ENCODE measurements at regions not wholly inside any gene's neighbourhood (a gene's known extent, or its start where the extent isn't known, plus 50 kb on each side); places are given as distances from the start of the nearest gene placed in this dataset.

DNA sequence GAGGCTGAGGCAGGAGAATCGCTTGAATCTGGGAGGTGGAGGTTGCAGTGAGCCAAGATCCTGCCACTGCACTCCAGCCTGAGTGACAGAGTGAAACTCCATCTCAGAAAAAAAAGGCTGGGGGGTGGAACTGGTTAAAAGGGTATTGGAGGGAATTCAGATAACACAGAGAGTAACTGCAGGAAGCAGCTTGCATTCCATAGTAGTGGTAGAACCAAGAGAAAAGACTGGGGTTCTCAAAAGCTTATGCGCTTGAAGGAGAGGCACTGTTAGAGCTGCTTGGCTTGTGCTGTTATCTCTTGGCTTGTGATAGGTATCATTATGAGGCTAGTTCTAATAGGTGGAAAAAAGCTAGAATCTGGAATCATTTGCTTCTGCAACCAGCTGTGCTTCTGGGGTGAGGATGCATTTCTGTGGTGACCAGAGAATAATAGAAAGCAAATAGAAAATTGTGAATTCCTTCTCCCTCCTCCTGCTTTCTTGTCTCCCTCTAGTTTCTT is 91.2 kb upstream of the ELOVL6 start:
- Mint-ChIP-seq H3K9me3 (no peaks in the 10 kb centered on the region; a peak in 2 of 5 replicates), H3K4me3 (no peak overlapping the region), H3K27me3 (ENCODE audit: low read depth) (no peaks in the 10 kb centered on the region), H3K4me1 (no peaks in the 10 kb centered on the region; a peak in 2 of 4 replicates), H3K36me3 (ENCODE audit: insufficient read depth in 1 of 3, low read depth in 3 of 3) (no peaks in the 10 kb centered on the region; a peak in 1 of 7 replicates), H3K27ac (no peak overlapping the region; a peak in 1 of 7 replicates)
- Histone ChIP-seq H2BK20ac (ENCODE audit: low read depth, low read length, poor library complexity, severe bottlenecking) (no peak overlapping the region), H3K18ac (ENCODE audit: insufficient read length, low read depth, low read length) (no peak overlapping the region), H3K4me2 (ENCODE audit: insufficient read depth, insufficient read length, low read length) (no peak overlapping the region), H3K79me2 (ENCODE audit: insufficient read depth, low read length) (no peaks in the 10 kb centered on the region), H4K20me1 (ENCODE audit: control insufficient read depth, insufficient read depth, insufficient read length) (no peaks in the 10 kb centered on the region), H3K27me3 (ENCODE audit: insufficient read depth, low read length) (no peaks in the 10 kb centered on the region), H3K9ac (ENCODE audit: extremely low read depth, insufficient read length, low read length) (no peak overlapping the region), H2BK12ac (ENCODE audit: insufficient read length, low read depth, low read length) (no peak overlapping the region), H3T11ph (ENCODE audit: low read length) (no peak overlapping the region), H2AK5ac (ENCODE audit: insufficient read length, low read length) (no peak overlapping the region), H3K27ac (ENCODE audit: insufficient read length, low read depth, low read length) (no peak overlapping the region), H3K79me1 (ENCODE audit: insufficient read depth, low read depth, low read length, poor library complexity, severe bottlenecking) (no peaks in the 10 kb centered on the region), H4K8ac (replicated peaks; ENCODE audit: insufficient read length, low read depth, low read length) (no peak overlapping the region), H4K91ac (ENCODE audit: insufficient read length, low read depth, low read length) (no peak overlapping the region), H3K23ac (ENCODE audit: insufficient read length, low read depth, low read length) (no peak overlapping the region), H2BK120ac (ENCODE audit: low read depth, low read length, poor library complexity, severe bottlenecking) (no peak overlapping the region), H3K4ac (ENCODE audit: low read depth, low read length) (no peak overlapping the region), H3K56ac (ENCODE audit: insufficient read length, low read depth, low read length) (no peak overlapping the region), H4K5ac (ENCODE audit: insufficient read length, low read depth, low read length) (no peak overlapping the region), H2AFZ (ENCODE audit: low read length) (no peak overlapping the region), H2BK5ac (ENCODE audit: insufficient read length, low read length) (no peak overlapping the region), H3K4me1 (ENCODE audit: insufficient read depth, low read length) (no peaks in the 10 kb centered on the region; the same call in 1 of the 2 replicates), H2BK15ac (ENCODE audit: low read depth, low read length) (no peak overlapping the region), H3K14ac (ENCODE audit: insufficient read depth, low read length) (no peak overlapping the region), H3K23me2 (ENCODE audit: insufficient read length, low read depth, low read length, poor library complexity, severe bottlenecking) (no peaks in the 10 kb centered on the region), H3K9me3 (ENCODE audit: control insufficient read depth, low read depth, low read length) (no peaks in the 10 kb centered on the region)
- no peak for DNase-seq
- TF ChIP-seq, protein P1, sequence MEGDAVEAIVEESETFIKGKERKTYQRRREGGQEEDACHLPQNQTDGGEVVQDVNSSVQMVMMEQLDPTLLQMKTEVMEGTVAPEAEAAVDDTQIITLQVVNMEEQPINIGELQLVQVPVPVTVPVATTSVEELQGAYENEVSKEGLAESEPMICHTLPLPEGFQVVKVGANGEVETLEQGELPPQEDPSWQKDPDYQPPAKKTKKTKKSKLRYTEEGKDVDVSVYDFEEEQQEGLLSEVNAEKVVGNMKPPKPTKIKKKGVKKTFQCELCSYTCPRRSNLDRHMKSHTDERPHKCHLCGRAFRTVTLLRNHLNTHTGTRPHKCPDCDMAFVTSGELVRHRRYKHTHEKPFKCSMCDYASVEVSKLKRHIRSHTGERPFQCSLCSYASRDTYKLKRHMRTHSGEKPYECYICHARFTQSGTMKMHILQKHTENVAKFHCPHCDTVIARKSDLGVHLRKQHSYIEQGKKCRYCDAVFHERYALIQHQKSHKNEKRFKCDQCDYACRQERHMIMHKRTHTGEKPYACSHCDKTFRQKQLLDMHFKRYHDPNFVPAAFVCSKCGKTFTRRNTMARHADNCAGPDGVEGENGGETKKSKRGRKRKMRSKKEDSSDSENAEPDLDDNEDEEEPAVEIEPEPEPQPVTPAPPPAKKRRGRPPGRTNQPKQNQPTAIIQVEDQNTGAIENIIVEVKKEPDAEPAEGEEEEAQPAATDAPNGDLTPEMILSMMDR (conservative IDR thresholded peaks at IDR 0.05): no peak
- WGBS (ENCODE audit: extremely low coverage, insufficient read length, low lambda C conversion rate): no CpG with 5 or more reads among the region's 2 CpGs

All from H9 (cell line).